Stimulated activated CD4-positive, alpha-beta T cell treated with anti-CD3 and anti-CD28 coated beads, Interleukin-4, amount 100 ng/mL, for 24 hours (primary cell): ENCODE measurements at regions not wholly inside any gene's neighbourhood (a gene's known extent, or its start where the extent isn't known, plus 50 kb on each side); places are given as distances from the start of the nearest gene placed in this dataset.

ENCODE experiments used
- DNase-seq: peaks from one replicate; pipeline ENCODE4 v3.0.0-alpha.2; 2020

- no peak for DNase-seq
Measured at GRCh38 chr18:45551142-45551815, 64.0 kb upstream of the SLC14A2 start.

- DNase-seq = no peak
Measured at GRCh38 chr18:45553723-45554388, 61.4 kb upstream of the SLC14A2 start.

- no peak for DNase-seq
Measured at GRCh38 chr18:45554389-45554737, 60.9 kb upstream of the SLC14A2 start.

GRCh38 chr18:45556222-45556621 is 59.1 kb upstream of the SLC14A2 start:
- no peak for DNase-seq

GRCh38 chr18:45557287-45557686 is 58.0 kb upstream of the SLC14A2 start:
- no peak for DNase-seq

- no peak for DNase-seq
Measured at GRCh38 chr18:45557779-45558178, 57.5 kb upstream of the SLC14A2 start.

GRCh38 chr18:45559258-45559657 is 56.0 kb upstream of the SLC14A2 start:
- DNase-seq = no peak

GRCh38 chr18:45560870-45561269 is 54.4 kb upstream of the SLC14A2 start:
- DNase-seq = no peak

GRCh38 chr18:45562567-45563479 is 52.5 kb upstream of the SLC14A2 start:
- no peak for DNase-seq

GRCh38 chr18:45565280-45565970 is 49.9 kb upstream of the SLC14A2 start:
- DNase-seq = no peak
